GM12891 (cell line): ENCODE measurements at regions not wholly inside any gene's neighbourhood (a gene's known extent, or its start where the extent isn't known, plus 50 kb on each side); places are given as distances from the start of the nearest gene placed in this dataset.

Experiments
- PAX5 ChIP-seq: IDR thresholded peaks from 2 replicates; pipeline ENCODE4 v1.6.1; 2011; ENCODE audit warnings: low read length, moderate library complexity, mild to moderate bottlenecking; ENCODE audit not compliant: insufficient read depth, severe bottlenecking
- POLR2A ChIP-seq: IDR thresholded peaks from 2 replicates; pipeline ENCODE4 v1.6.1; 2011; ENCODE audit warnings: low read depth, low read length, control low read depth
- POLR2AphosphoS5 ChIP-seq: IDR thresholded peaks from 2 replicates; pipeline ENCODE4 v1.6.1; 2011; ENCODE audit warnings: low read depth, low read length, control low read depth
- SPI1 ChIP-seq: IDR thresholded peaks from 2 replicates; pipeline ENCODE4 v1.6.1; 2011; ENCODE audit warnings: low read depth, low read length, control low read depth

- no peak for TF ChIP-seq POLR2A
- TF ChIP-seq POLR2AphosphoS5 = no peak
- TF ChIP-seq SPI1 = no peak
- no peak for TF ChIP-seq PAX5
These were observed 480.7 kb downstream of the NPHP4 start for GRCh38 chr1:5511381-5512097.
